GM12878 (cell line): ENCODE measurements at regions not wholly inside any gene's neighbourhood (a gene's known extent, or its start where the extent isn't known, plus 50 kb on each side); places are given as distances from the start of the nearest gene placed in this dataset.

Source experiments
- ATAC-seq: fragments of 200-7000 bp; cut with Tn5 transposase; 3 replicates; pipeline ENCODE4 v1.9.1; 2020; ENCODE audit warnings: mild to moderate bottlenecking, moderate library complexity
- BruUV-seq: library from RNA; stranded (reverse); fragments of 400-500 nt; replicated peaks from 2 replicates; lab custom pipeline; 2021; lab: Mats Ljungman, UMichigan
- CTCF ChIA-PET: fragments of 300-600 bp; sonication (Branson Sonifier 250); formaldehyde crosslinking; extraction: SDS; loops from one replicate; lab custom pipeline; 2021; ENCODE audit warnings: inconsistent platforms; lab: Yijun Ruan, JAX
- POLR2A ChIA-PET: fragments of 350-600 bp; formaldehyde crosslinking; extraction: SDS; loops from one replicate; lab custom pipeline; 2021; ENCODE audit warnings: inconsistent platforms; lab: Charles Lee
- RAD21 ChIA-PET: fragments of 300-600 bp; sonication (Branson Sonifier 250); formaldehyde crosslinking; loops from one replicate; lab custom pipeline; 2023; ENCODE audit warnings: antibody characterized with exemption; ENCODE audit not compliant: unreplicated experiment; lab: Charles Lee
- SMC1A ChIA-PET: fragments of 300-600 bp; sonication (Branson Sonifier 250); formaldehyde crosslinking; loops from one replicate; lab custom pipeline; 2023; ENCODE audit not compliant: unreplicated experiment, uncharacterized antibody; lab: Charles Lee
- DNase-seq: peaks from one replicate; pipeline ENCODE4 v3.0.0-alpha.2; 2011; ENCODE audit warnings: low read depth, low spot score
- FAIRE-seq: peaks from 3 replicates; lab custom pipeline; 2011; peaks lifted over from hg19 to GRCh38; lab: Jason Lieb, UNC
- H2AFZ ChIP-seq: 2 replicates; pipeline ENCODE4 v1.6.0; 2011; ENCODE audit warnings: low read depth, low read length, control low read depth; ENCODE audit not compliant: control insufficient read depth
- H3K27ac ChIP-seq: 2 replicates; pipeline ENCODE4 v1.5.1; 2011; ENCODE audit warnings: control low read depth; ENCODE audit not compliant: control insufficient read depth, insufficient read depth
- H3K27me3 ChIP-seq, 2 experiments: replicated peaks in 1 of 2; 2 replicates each; pipeline versions ENCODE4 v1.6.0 to v1.6.1; 2011; ENCODE audit warnings: low read length in 1 of 2; ENCODE audit not compliant: control insufficient read depth in 2 of 2, insufficient read depth in 2 of 2
- H3K36me3 ChIP-seq, 2 experiments: 2 replicates each; pipeline ENCODE4 v1.5.1; 2011; ENCODE audit warnings: low read length in 1 of 2; ENCODE audit not compliant: control insufficient read depth in 2 of 2, insufficient read depth in 2 of 2
- H3K4me1 ChIP-seq: 2 replicates; pipeline ENCODE4 v1.6.1; 2011; ENCODE audit warnings: mild to moderate bottlenecking, low read length, moderate library complexity, mixed read lengths; ENCODE audit not compliant: control insufficient read depth, insufficient read depth
- H3K4me2 ChIP-seq: 2 replicates; pipeline ENCODE4 v1.6.0; 2011; ENCODE audit warnings: control low read depth; ENCODE audit not compliant: control insufficient read depth, insufficient read depth
- H3K4me3 ChIP-seq: fragments of 200-600 bp; sonication (generic); 2 replicates; pipeline ENCODE4 v1.5.1; 2016
- H3K79me2 ChIP-seq: 2 replicates; pipeline ENCODE4 v1.6.0; 2011; ENCODE audit warnings: low read length; ENCODE audit not compliant: control insufficient read depth, insufficient read depth
- H3K9ac ChIP-seq: 2 replicates; pipeline ENCODE4 v1.8.0; 2011; ENCODE audit warnings: low read length, control low read depth, mixed read lengths; ENCODE audit not compliant: control insufficient read depth, insufficient read depth
- H3K9me3 ChIP-seq: replicated peaks from 3 replicates; pipeline ENCODE4 v1.5.1; 2011; ENCODE audit warnings: mild to moderate bottlenecking, low read length; ENCODE audit not compliant: control insufficient read depth, insufficient read depth
- H4K20me1 ChIP-seq: 2 replicates; pipeline ENCODE4 v1.6.0; 2011; ENCODE audit not compliant: control insufficient read depth, insufficient read depth
- CBX5 ChIP-seq: sonication (generic); IDR thresholded peaks from 2 replicates; pipeline ENCODE4 v1.6.1; 2016; ENCODE audit warnings: low read depth, moderate library complexity, mild to moderate bottlenecking, inconsistent platforms
- IRF4 ChIP-seq: IDR thresholded peaks from 2 replicates; pipeline ENCODE4 v1.6.1; 2011; ENCODE audit warnings: low read depth, low read length
- NBN ChIP-seq: fragments of 450-650 bp; IDR thresholded peaks from 2 replicates; pipeline ENCODE4 v1.6.1; 2016
- PAX8 ChIP-seq: fragments of 450-650 bp; IDR thresholded peaks from 2 replicates; pipeline ENCODE4 v1.6.1; 2017; ENCODE audit warnings: mild to moderate bottlenecking, moderate library complexity
- RBBP5 ChIP-seq: fragments of 200-600 bp; sonication (generic); conservative IDR thresholded peaks from 2 replicates; pipeline ENCODE4 v1.6.1; 2016
- RCOR1 ChIP-seq: conservative IDR thresholded peaks from 2 replicates; pipeline ENCODE4 v1.6.1; 2012; ENCODE audit warnings: low read depth, low read length, improper control_type of control experiment
- SMAD1 ChIP-seq: fragments of 450-650 bp; IDR thresholded peaks from 2 replicates; pipeline ENCODE4 v1.6.1; 2018; ENCODE audit warnings: mild to moderate bottlenecking, low read depth; ENCODE audit not compliant: partially characterized antibody
- TBL1XR1 ChIP-seq: IDR thresholded peaks from 2 replicates; pipeline ENCODE4 v1.6.1; 2012; ENCODE audit warnings: low read depth, low read length, improper control_type of control experiment
- TCF12 ChIP-seq: IDR thresholded peaks from 2 replicates; pipeline ENCODE4 v1.6.1; 2011; ENCODE audit warnings: low read depth, mild to moderate bottlenecking, low read length
- WGBS: methylation state at CpG from one replicate; pipeline ENCODE4 v1.1.6; 2016; ENCODE audit warnings: low lambda C conversion rate; ENCODE audit not compliant: insufficient replicate concordance, insufficient coverage; ENCODE audit errors: missing lambda C conversion rate; 5-methylcytosine and 5-hydroxymethylcytosine counted together
- in situ Hi-C: fragments of 300-500 bp; cut with MboI; formaldehyde crosslinking; loops from 9 replicates; pipeline ENCODE4 v1.14.3; 2018; ENCODE audit warnings: mixed read lengths
- intact Hi-C: fragments of 100-400 bp; cut with micrococcal nuclease; formaldehyde crosslinking; loops from one replicate; pipeline ENCODE4 v1.14.2; 2022; ENCODE audit not compliant: unreplicated experiment
- TF ChIP-seq, protein P1 (sequence below): fragments of 450-650 bp; IDR thresholded peaks from 2 replicates; pipeline ENCODE4 v1.6.1; 2018; ENCODE audit warnings: borderline replicate concordance, mild to moderate bottlenecking; ENCODE audit not compliant: partially characterized antibody
- TF ChIP-seq, protein P2 (sequence below): fragments of 450-650 bp; IDR thresholded peaks from 2 replicates; pipeline ENCODE4 v1.6.1; 2018; ENCODE audit warnings: mild to moderate bottlenecking, low read depth, moderate library complexity; ENCODE audit not compliant: partially characterized antibody
- TF ChIP-seq, protein P3 (sequence below): fragments of 450-650 bp; formaldehyde crosslinking; IDR thresholded peaks from 2 replicates; pipeline ENCODE4 v1.4.0; 2022; ENCODE audit warnings: mild to moderate bottlenecking, moderate library complexity

DNA sequence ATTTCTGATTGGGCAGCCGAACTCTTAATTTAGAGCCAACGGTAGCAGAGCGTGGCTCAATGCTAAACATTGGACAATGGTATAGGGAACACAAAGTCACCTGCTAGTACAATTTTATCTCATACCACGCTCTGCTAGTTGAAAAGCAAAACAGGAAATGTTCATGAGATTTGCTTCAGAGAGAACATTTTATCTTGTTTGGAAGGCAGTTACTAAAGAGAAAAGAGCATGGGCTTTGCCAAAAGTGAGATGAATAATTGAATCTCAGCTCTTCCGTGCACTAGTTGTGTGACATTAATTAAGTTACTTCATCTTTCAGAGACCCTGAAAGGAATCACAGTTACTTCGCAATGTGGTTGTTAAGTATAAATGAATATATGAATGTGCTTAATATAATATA, 161.5 kb upstream of the FAM13C start (continued):
- TF ChIP-seq, protein P1, sequence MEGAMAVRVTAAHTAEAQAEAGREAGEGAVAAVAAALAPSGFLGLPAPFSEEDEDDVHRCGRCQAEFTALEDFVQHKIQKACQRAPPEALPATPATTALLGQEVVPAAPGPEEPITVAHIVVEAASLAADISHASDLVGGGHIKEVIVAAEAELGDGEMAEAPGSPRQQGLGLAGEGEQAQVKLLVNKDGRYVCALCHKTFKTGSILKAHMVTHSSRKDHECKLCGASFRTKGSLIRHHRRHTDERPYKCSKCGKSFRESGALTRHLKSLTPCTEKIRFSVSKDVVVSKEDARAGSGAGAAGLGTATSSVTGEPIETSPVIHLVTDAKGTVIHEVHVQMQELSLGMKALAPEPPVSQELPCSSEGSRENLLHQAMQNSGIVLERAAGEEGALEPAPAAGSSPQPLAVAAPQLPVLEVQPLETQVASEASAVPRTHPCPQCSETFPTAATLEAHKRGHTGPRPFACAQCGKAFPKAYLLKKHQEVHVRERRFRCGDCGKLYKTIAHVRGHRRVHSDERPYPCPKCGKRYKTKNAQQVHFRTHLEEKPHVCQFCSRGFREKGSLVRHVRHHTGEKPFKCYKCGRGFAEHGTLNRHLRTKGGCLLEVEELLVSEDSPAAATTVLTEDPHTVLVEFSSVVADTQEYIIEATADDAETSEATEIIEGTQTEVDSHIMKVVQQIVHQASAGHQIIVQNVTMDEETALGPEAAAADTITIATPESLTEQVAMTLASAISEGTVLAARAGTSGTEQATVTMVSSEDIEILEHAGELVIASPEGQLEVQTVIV: no peak
- TF ChIP-seq, all 136 proteins: peak for 0

DNA sequence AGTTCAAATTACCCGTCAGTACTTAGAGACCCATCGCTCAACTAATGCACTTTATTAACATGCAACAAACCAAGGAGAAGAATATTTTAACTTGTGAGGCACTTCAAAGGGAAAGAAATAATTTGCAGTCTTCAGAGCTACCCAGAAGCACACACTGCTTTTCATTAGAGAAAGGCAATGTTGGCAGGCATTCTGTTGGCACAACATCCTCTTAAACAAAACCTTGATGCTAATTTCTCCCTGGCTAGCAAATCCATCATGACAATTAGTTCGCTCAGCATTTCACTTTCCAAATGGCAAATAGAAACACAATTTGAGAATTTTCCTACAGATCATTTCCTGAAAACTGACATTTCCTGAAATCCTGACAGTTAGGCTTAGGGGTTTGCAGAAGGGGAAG, 155.6 kb upstream of the FAM13C start:
- FAIRE-seq (no peak), DNase-seq (no peak), ATAC-seq (no peak)
- intact Hi-C loops (loop anchor here (5.0 kb wide), 1 partner anchor 244 kb away; no protein-coding TSS in a partner anchor), in situ Hi-C loops (no loop called here)
- Histone ChIP-seq H4K20me1 (no peaks in the 10 kb centered on the region), H3K9me3 (no peaks in the 10 kb centered on the region), H3K27ac (no peak overlapping the region), H3K79me2 (no peaks in the 10 kb centered on the region), H3K4me1 (no peaks in the 10 kb centered on the region), H3K4me2 (no peak overlapping the region), H3K9ac (no peak overlapping the region), H2AFZ (no peak overlapping the region), H3K36me3 (no peaks in the 10 kb centered on the region), H3K27me3 (no peaks in the 10 kb centered on the region; a peak in 2 of 4 replicates), H3K4me3 (no peak overlapping the region)
- WGBS: 60% methylated on average over 3 of the region's 3 CpGs
- ChIA-PET RAD21 (no interaction called here), CTCF (no interaction called here), POLR2A (no interaction called here), SMC1A (no interaction called here)
- TF ChIP-seq CBX5 (no peak), TCF12 (no peak), PAX8 (no peak), RBBP5 (no peak), SMAD1 (no peak), NBN (no peak), IRF4 (no peak), TBL1XR1 (no peak), RCOR1 (no peak)
- TF ChIP-seq, protein P2, sequence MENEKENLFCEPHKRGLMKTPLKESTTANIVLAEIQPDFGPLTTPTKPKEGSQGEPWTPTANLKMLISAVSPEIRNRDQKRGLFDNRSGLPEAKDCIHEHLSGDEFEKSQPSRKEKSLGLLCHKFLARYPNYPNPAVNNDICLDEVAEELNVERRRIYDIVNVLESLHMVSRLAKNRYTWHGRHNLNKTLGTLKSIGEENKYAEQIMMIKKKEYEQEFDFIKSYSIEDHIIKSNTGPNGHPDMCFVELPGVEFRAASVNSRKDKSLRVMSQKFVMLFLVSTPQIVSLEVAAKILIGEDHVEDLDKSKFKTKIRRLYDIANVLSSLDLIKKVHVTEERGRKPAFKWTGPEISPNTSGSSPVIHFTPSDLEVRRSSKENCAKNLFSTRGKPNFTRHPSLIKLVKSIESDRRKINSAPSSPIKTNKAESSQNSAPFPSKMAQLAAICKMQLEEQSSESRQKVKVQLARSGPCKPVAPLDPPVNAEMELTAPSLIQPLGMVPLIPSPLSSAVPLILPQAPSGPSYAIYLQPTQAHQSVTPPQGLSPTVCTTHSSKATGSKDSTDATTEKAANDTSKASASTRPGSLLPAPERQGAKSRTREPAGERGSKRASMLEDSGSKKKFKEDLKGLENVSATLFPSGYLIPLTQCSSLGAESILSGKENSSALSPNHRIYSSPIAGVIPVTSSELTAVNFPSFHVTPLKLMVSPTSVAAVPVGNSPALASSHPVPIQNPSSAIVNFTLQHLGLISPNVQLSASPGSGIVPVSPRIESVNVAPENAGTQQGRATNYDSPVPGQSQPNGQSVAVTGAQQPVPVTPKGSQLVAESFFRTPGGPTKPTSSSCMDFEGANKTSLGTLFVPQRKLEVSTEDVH: no peak
- TF ChIP-seq, protein P3, sequence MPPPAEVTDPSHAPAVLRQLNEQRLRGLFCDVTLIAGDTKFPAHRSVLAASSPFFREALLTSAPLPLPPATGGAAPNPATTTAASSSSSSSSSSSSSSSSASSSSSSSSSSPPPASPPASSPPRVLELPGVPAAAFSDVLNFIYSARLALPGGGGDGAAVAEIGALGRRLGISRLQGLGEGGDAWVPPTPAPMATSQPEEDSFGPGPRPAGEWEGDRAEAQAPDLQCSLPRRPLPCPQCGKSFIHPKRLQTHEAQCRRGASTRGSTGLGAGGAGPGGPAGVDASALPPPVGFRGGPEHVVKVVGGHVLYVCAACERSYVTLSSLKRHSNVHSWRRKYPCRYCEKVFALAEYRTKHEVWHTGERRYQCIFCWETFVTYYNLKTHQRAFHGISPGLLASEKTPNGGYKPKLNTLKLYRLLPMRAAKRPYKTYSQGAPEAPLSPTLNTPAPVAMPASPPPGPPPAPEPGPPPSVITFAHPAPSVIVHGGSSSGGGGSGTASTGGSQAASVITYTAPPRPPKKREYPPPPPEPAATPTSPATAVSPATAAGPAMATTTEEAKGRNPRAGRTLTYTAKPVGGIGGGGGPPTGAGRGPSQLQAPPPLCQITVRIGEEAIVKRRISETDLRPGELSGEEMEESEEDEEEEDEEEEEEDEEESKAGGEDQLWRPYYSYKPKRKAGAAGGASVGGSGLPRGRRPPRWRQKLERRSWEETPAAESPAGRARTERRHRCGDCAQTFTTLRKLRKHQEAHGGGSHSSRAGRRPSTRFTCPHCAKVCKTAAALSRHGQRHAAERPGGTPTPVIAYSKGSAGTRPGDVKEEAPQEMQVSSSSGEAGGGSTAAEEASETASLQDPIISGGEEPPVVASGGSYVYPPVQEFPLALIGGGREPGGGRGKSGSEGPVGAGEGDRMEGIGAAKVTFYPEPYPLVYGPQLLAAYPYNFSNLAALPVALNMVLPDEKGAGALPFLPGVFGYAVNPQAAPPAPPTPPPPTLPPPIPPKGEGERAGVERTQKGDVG (CRISPR knock-in tag): no peak
- no TSS peak for BruUV-seq
